ENCODE measurements at regions not wholly inside any gene's neighbourhood (a gene's known extent, or its start where the extent isn't known, plus 50 kb on each side); places are given as distances from the start of the nearest gene placed in this dataset.
A peak's percentile ranks its signal among the peaks of the same experiment; 100 is the strongest.

DNA sequence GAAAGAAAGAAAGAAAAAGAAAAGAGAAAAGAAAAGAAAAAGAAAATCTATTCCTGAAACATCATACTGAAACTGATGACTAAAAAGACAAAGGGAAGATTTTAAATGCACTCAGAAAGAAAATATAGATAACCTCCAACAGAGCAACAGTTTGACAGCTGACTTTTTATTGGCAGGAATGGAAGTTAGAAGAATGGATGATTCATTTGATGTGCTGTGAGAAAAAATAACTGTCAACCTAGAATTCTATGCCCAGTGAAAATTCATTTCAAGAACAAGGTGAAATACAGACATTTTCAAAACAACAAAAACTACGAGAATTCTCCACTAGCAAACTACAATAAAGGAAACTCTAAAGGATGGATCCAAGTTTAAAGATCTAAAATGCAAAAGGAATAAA lies 50.5 kb upstream of the HSPA12A start:
- no peak for DNase-seq (ENCODE audit: low read depth in 2 of 2)

- no peak for DNase-seq (ENCODE audit: low read depth in 2 of 2)
Observed at GRCh38 chr10:116796469-116796868, 52.8 kb upstream of the ENO4 start.

GRCh38 chr10:116796910-116797513 lies 52.3 kb upstream of the ENO4 start:
- peak; percentile 54 to 74 for DNase-seq (ENCODE audit: low read depth in 2 of 2)

GRCh38 chr10:116798859-116799258 lies 50.4 kb upstream of the ENO4 start:
- no peak for DNase-seq (ENCODE audit: low read depth in 2 of 2)
